ENCODE measurements at regions not wholly inside any gene's neighbourhood (a gene's known extent, or its start where the extent isn't known, plus 50 kb on each side); places are given as distances from the start of the nearest gene placed in this dataset.
"Not testable (repeated sequence)": the region's sequence is repeated elsewhere in the genome, so short reads cannot be mapped to it uniquely, and the experiment has no call there.

GRCh38 chr20:30911832-30912660 is 345.4 kb upstream of the DEFB115 start:
- Mint-ChIP-seq H3K9me3 (peaks cover 55% of the 10 kb centered on the region), H3K27me3 (ENCODE audit: insufficient read depth, low read depth, poor library complexity) (peaks cover 25% of the 10 kb centered on the region), H3K4me3 (peak overlapping the region; percentile 79), H3K27ac (peak overlapping the region; percentile 97), H3K36me3 (ENCODE audit: low read depth) (peaks cover 34% of the 10 kb centered on the region), H3K4me1 (peaks cover 33% of the 10 kb centered on the region)
- H3K36me3 ChIP-seq (ENCODE audit: insufficient read depth); H3F3A ChIP-seq (replicated peaks; ENCODE audit: low read depth); H3K79me2 ChIP-seq (replicated peaks; ENCODE audit: insufficient read depth); H4K20me1 ChIP-seq (replicated peaks; ENCODE audit: insufficient read depth); H3K9me2 ChIP-seq (ENCODE audit: insufficient read depth): not testable (repeated sequence)
- DNase-seq (ENCODE audit: low spot score), result peak; percentile 79
- Histone ChIP-seq H3K27ac (ENCODE audit: low read depth) (peak overlapping the region; percentile 80), H3K27me3 (ENCODE audit: insufficient read depth) (peaks cover 47% of the 10 kb centered on the region), H3K4me3 (peak overlapping the region; percentile 54), H3K4me2 (peak overlapping the region; percentile 79), H3K4me1 (ENCODE audit: insufficient read depth) (peaks cover 26% of the 10 kb centered on the region), H2AFZ (peak overlapping the region; percentile 45)
- TF ChIP-seq CTCF (conservative IDR thresholded peaks at IDR 0.05; ENCODE audit: low read depth in 2 of 2), result peak in 1 of 2 experiments; percentile 40; a peak in 2 of 4 replicates
- ATAC-seq, result peak; percentile 41; the same call in 2 of the 3 replicates

DNA sequence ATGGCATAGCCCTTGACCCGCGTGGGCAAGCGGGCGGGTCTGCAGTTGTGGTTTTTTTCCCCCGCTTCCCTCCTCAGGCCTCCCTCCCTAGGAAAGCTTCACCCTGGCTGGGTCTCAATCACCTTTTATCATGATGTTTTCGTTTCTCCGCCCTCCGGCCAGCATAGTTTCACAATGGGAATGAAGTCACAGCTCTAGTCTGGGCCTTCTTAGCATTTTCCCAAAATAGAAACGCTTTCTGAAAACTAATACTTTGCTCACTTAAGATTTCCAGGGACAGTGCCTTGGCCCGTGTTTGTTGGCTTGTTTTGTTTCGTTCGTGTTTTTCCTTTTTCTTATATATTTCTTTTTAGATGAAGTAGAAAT is 344.8 kb upstream of the DEFB115 start:
- H3K4me1 Mint-ChIP-seq, result peaks cover 33% of the 10 kb centered on the region
- H3K27ac ChIP-seq (ENCODE audit: low read depth), result peak overlapping the region; percentile 80
- H3K36me3 Mint-ChIP-seq (ENCODE audit: low read depth), result peaks cover 28% of the 10 kb centered on the region
- H3K9me2 ChIP-seq (ENCODE audit: insufficient read depth); ATAC-seq; H3F3A ChIP-seq (replicated peaks; ENCODE audit: low read depth); H4K20me1 ChIP-seq (replicated peaks; ENCODE audit: insufficient read depth); H3K79me2 ChIP-seq (replicated peaks; ENCODE audit: insufficient read depth); H3K36me3 ChIP-seq (ENCODE audit: insufficient read depth): not testable (repeated sequence)
- peak overlapping the region; percentile 54 for H3K4me3 ChIP-seq
- peaks cover 49% of the 10 kb centered on the region for H3K9me3 Mint-ChIP-seq
- H3K27me3 Mint-ChIP-seq (ENCODE audit: insufficient read depth, low read depth, poor library complexity), result peaks cover 25% of the 10 kb centered on the region
- H2AFZ ChIP-seq, result peak overlapping the region; percentile 72
- peaks cover 26% of the 10 kb centered on the region for H3K4me1 ChIP-seq (ENCODE audit: insufficient read depth)
- peak; percentile 59 for DNase-seq (ENCODE audit: low spot score)
- H3K4me3 Mint-ChIP-seq, result peak overlapping the region; percentile 79
- H3K27ac Mint-ChIP-seq, result peak overlapping the region; percentile 97
- peak overlapping the region; percentile 79 for H3K4me2 ChIP-seq
- H3K27me3 ChIP-seq (ENCODE audit: insufficient read depth), result peaks cover 47% of the 10 kb centered on the region

- not testable (repeated sequence) for ATAC-seq; H3K4me2 ChIP-seq; H3K9me2 ChIP-seq (ENCODE audit: insufficient read depth); H3K27ac ChIP-seq (ENCODE audit: low read depth); H4K20me1 ChIP-seq (replicated peaks; ENCODE audit: insufficient read depth); H3K4me3 Mint-ChIP-seq; DNase-seq (ENCODE audit: low spot score); H3K4me3 ChIP-seq; H3K36me3 ChIP-seq (ENCODE audit: insufficient read depth); H3F3A ChIP-seq (replicated peaks; ENCODE audit: low read depth); H2AFZ ChIP-seq; H3K79me2 ChIP-seq (replicated peaks; ENCODE audit: insufficient read depth); H3K27ac Mint-ChIP-seq
- Mint-ChIP-seq H3K4me1 (peaks cover 20% of the 10 kb centered on the region), H3K27me3 (ENCODE audit: insufficient read depth, low read depth, poor library complexity) (peaks cover 16% of the 10 kb centered on the region), H3K36me3 (ENCODE audit: low read depth) (peaks cover 11% of the 10 kb centered on the region), H3K9me3 (peaks cover 36% of the 10 kb centered on the region)
- Histone ChIP-seq H3K4me1 (ENCODE audit: insufficient read depth) (peaks cover 17% of the 10 kb centered on the region), H3K27me3 (ENCODE audit: insufficient read depth) (peaks cover 27% of the 10 kb centered on the region)
Measured at GRCh38 chr20:30916404-30916803, 341.1 kb upstream of the DEFB115 start.
